ENCODE measurements at regions not wholly inside any gene's neighbourhood (a gene's known extent, or its start where the extent isn't known, plus 50 kb on each side); places are given as distances from the start of the nearest gene placed in this dataset.

GRCh38 chr4:18686338-18687037 is 664.9 kb upstream of the LCORL start:
- DNase-seq, result no peak

GRCh38 chr4:18684932-18685331 is 663.4 kb upstream of the LCORL start:
- no peak for DNase-seq

GRCh38 chr4:18676526-18676915 is 655.0 kb upstream of the LCORL start:
- DNase-seq, result no peak

GRCh38 chr4:18675586-18676525 is 654.3 kb upstream of the LCORL start:
- DNase-seq, result no peak

- no peak for DNase-seq
Observed at GRCh38 chr4:18670034-18670433, 648.5 kb upstream of the LCORL start.

GRCh38 chr4:18669390-18669789 is 647.8 kb upstream of the LCORL start:
- no peak for DNase-seq

GRCh38 chr4:18666322-18666721 is 644.8 kb upstream of the LCORL start:
- DNase-seq, result no peak

- DNase-seq, result no peak
Observed at GRCh38 chr4:18664171-18664570, 642.6 kb upstream of the LCORL start.

GRCh38 chr4:18645351-18645750 is 623.8 kb upstream of the LCORL start:
- no peak for DNase-seq

- no peak for DNase-seq
Observed at GRCh38 chr4:18641334-18641733, 619.8 kb upstream of the LCORL start.

GRCh38 chr4:18638031-18638430 is 616.5 kb upstream of the LCORL start:
- no peak for DNase-seq

- no peak for DNase-seq
Observed at GRCh38 chr4:18636001-18636585, 614.5 kb upstream of the LCORL start.

- DNase-seq, result no peak
Observed at GRCh38 chr4:18635531-18635930, 614.0 kb upstream of the LCORL start.

- DNase-seq, result no peak
Observed at GRCh38 chr4:18631586-18631985, 610.0 kb upstream of the LCORL start.

- no peak for DNase-seq
Observed at GRCh38 chr4:18630218-18631110, 608.9 kb upstream of the LCORL start.

- no peak for DNase-seq
Observed at GRCh38 chr4:18627447-18628005, 606.0 kb upstream of the LCORL start.

GRCh38 chr4:18626996-18627395 is 605.4 kb upstream of the LCORL start:
- no peak for DNase-seq

- no peak for DNase-seq
Observed at GRCh38 chr4:18626366-18626765, 604.8 kb upstream of the LCORL start.

- DNase-seq, result no peak
Observed at GRCh38 chr4:18621186-18621585, 599.6 kb upstream of the LCORL start.

- DNase-seq, result no peak
Observed at GRCh38 chr4:18616720-18617119, 595.2 kb upstream of the LCORL start.

GRCh38 chr4:18611026-18611425 is 589.5 kb upstream of the LCORL start:
- no peak for DNase-seq

- DNase-seq, result no peak
Observed at GRCh38 chr4:18608908-18609533, 587.5 kb upstream of the LCORL start.

All from CD4-positive, alpha-beta T cell treated with Interleukin-17A for 4 hours (primary cell).